Psoas muscle (tissue), 7 donors: ENCODE measurements at regions not wholly inside any gene's neighbourhood (a gene's known extent, or its start where the extent isn't known, plus 50 kb on each side); places are given as distances from the start of the nearest gene placed in this dataset.

Experiments used
- ATAC-seq, 4 donors: fragments of 200-7000 bp; cut with Tn5 transposase; one replicate each; pipeline ENCODE4 v1.9.1; 2020; ENCODE audit warnings: moderate library complexity in 3 of 4, mild to moderate bottlenecking in 2 of 4
- DNase-seq, 2 donors: peaks; one replicate each; pipeline ENCODE4 v3.0.0-alpha.2; 2020
- H3K27ac ChIP-seq: fragments of 200-600 bp; one replicate; pipeline ENCODE4 v1.8.0; 2022
- H3K27me3 ChIP-seq, 3 donors: fragments of 200-600 bp in 1 of 3; one replicate each; pipeline versions ENCODE4 v1.6.1 to v1.8.0; 2013 to 2022; ENCODE audit warnings: low read length in 2 of 3, mild to moderate bottlenecking in 2 of 3, moderate library complexity in 1 of 3; ENCODE audit not compliant: insufficient read depth in 3 of 3
- H3K36me3 ChIP-seq, 2 donors: fragments of 200-600 bp in 1 of 2; one replicate each; pipeline versions ENCODE4 v1.6.1 to v1.8.0; 2013 to 2022; ENCODE audit warnings: low read depth in 1 of 2, mild to moderate bottlenecking in 1 of 2, moderate library complexity in 1 of 2; ENCODE audit not compliant: insufficient read depth in 1 of 2
- H3K4me1 ChIP-seq: fragments of 200-600 bp; one replicate; pipeline ENCODE4 v1.8.0; 2022
- H3K4me3 ChIP-seq: fragments of 200-600 bp; one replicate; pipeline ENCODE4 v1.8.0; 2022; ENCODE audit warnings: mild to moderate bottlenecking
- H3K9me3 ChIP-seq: fragments of 200-600 bp; one replicate; pipeline ENCODE4 v1.8.0; 2022
- WGBS, 3 donors: extraction: QIAGEN DNeasy Blood & Tissue Kit; methylation state at CpG; one replicate each; pipeline versions ENCODE4 v1.1.6 to v1.1.7; 2013; 5-methylcytosine and 5-hydroxymethylcytosine counted together
- intact Hi-C, 2 donors: fragments of 100-400 bp; cut with DNase I; formaldehyde crosslinking; loops; one replicate each; pipeline versions ENCODE4 v1.11.0 to v1.14.2; 2022
- TF ChIP-seq, protein P1 (sequence below): fragments of 200-600 bp; IDR thresholded peaks from one replicate; pipeline ENCODE4 v1.8.0; 2022; ENCODE audit warnings: antibody characterized with exemption
- donor health status: healthy with polysubstance abuse.
- donor health status: DM: no; HTN: no; CAD: no; lungs with moderate emphysema.
- donor health status: Bipolar disorder and iron deficiency.
- donor health status: healthy.
- donor health status: DM: yes; HTN: yes; CAD: no.
- donor health status: DM: no; HTN: no; CAD: no.
- donor health status: DM: yes; HTN: yes; CAD: no.

DNA sequence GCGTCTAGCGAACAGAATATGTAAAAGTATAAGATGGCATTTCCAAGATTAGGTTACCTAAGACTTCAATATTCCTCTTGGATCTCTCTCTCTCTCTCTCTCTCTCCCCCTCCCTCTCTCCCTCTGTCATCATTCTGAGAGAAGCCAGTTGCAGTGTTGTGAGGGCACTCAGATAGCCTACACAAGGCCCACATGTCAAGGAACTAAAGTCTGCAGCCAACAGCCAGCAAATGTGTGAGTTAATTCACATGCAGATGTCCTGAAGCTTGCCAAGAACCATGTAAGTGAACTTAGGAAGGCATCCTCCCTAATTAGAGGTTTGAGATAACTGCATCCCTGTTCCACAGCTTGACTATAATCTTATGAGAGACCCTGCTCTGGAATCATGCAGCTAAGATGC is 822.9 kb upstream of the PRR20A start:
- H3K27ac ChIP-seq: no peak overlapping the region
- H3K4me3 ChIP-seq: no peak overlapping the region
- no peak for ATAC-seq
- intact Hi-C loops: no loop called here
- no peak for DNase-seq
- no peaks in the 10 kb centered on the region for H3K9me3 ChIP-seq
- H3K4me1 ChIP-seq: no peaks in the 10 kb centered on the region
- H3K36me3 ChIP-seq: no peaks in the 10 kb centered on the region
- H3K27me3 ChIP-seq: no peaks in the 10 kb centered on the region
- TF ChIP-seq, protein P1, sequence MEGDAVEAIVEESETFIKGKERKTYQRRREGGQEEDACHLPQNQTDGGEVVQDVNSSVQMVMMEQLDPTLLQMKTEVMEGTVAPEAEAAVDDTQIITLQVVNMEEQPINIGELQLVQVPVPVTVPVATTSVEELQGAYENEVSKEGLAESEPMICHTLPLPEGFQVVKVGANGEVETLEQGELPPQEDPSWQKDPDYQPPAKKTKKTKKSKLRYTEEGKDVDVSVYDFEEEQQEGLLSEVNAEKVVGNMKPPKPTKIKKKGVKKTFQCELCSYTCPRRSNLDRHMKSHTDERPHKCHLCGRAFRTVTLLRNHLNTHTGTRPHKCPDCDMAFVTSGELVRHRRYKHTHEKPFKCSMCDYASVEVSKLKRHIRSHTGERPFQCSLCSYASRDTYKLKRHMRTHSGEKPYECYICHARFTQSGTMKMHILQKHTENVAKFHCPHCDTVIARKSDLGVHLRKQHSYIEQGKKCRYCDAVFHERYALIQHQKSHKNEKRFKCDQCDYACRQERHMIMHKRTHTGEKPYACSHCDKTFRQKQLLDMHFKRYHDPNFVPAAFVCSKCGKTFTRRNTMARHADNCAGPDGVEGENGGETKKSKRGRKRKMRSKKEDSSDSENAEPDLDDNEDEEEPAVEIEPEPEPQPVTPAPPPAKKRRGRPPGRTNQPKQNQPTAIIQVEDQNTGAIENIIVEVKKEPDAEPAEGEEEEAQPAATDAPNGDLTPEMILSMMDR: no peak
- 95 to 98% (median 97%) methylated on average over 2 of the region's 2 CpGs for WGBS, 3 donors

DNA sequence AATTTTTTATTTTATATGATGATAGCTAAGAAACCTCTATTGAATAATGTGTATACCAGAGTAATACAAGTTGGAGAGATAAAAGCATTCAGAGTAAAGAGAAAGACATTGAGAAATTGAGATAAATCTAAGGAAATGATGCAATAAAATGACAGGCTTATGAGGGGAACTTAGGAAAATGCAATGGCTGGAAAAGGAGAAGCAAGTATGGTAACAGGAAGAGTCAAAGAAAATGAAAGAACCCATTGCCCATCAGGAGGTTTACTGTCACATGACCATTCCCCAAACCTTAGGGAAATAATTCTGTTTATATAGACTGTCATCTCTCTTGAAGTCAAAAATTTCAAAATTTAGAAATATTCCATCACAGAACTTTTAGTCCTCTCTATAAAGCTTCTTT is 808.0 kb upstream of the PRR20A start:
- DNase-seq (no peak), ATAC-seq (no peak)
- H3K27ac ChIP-seq: no peak overlapping the region
- intact Hi-C loops: no loop called here
- TF ChIP-seq, protein P1: no peak
- no peaks in the 10 kb centered on the region for H3K36me3 ChIP-seq
- H3K4me3 ChIP-seq: no peak overlapping the region
- no peaks in the 10 kb centered on the region for H3K4me1 ChIP-seq
- no peaks in the 10 kb centered on the region for H3K27me3 ChIP-seq
- H3K9me3 ChIP-seq: no peaks in the 10 kb centered on the region

DNA sequence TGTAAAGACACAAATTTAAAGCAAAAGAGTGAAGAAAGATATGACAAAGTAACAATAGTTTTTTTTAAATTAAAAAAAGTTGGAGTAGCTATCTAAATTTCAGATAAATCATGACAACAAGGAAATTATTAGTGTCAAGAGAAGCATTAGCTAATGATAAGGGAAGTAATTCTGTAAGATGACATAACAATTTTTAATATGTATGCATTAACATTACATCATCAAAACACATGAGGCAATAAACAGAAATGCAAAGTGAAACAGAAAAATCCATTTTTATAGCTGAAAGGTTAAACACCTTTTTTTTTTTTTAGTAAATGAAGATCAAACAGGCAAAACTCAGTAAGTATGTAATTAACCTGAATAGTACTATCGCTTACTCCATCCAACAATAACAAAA is 804.9 kb upstream of the PRR20A start:
- Histone ChIP-seq H3K27ac (no peak overlapping the region), H3K27me3 (no peaks in the 10 kb centered on the region), H3K36me3 (no peaks in the 10 kb centered on the region), H3K4me3 (no peak overlapping the region), H3K9me3 (no peaks in the 10 kb centered on the region), H3K4me1 (no peaks in the 10 kb centered on the region)
- ATAC-seq: no peak
- TF ChIP-seq, protein P1: no peak
- WGBS, 3 donors: 90 to 97% (median 95%) methylated on average over 1 of the region's 1 CpG
- DNase-seq: no peak
- intact Hi-C loops: no loop called here

DNA sequence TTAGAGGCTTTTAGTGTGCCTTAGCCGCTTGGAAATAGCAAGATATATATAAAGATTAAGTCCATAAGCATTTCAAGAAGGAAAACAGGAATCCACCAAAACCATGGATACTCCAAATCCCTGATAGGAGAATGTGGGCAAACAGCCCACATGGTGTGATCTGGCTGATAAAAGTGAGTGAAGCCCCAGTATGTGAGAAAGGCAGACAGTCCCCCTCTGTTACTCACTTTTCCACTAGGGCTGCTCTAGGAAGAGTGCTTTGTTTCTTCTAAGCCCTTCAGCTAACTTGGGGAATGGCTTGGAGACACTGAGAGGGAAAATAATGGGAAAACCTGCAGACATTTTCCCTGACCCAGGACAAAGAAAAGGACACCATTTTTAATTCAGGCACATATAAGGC is 802.3 kb upstream of the PRR20A start:
- TF ChIP-seq, protein P1: no peak
- H3K4me1 ChIP-seq: no peaks in the 10 kb centered on the region
- 72 to 96% (median 75%) methylated on average over 1 of the region's 1 CpG for WGBS, 3 donors
- H3K27me3 ChIP-seq: no peaks in the 10 kb centered on the region
- H3K9me3 ChIP-seq: no peaks in the 10 kb centered on the region
- intact Hi-C loops: no loop called here
- DNase-seq (no peak), ATAC-seq (no peak)
- no peaks in the 10 kb centered on the region for H3K36me3 ChIP-seq
- H3K27ac ChIP-seq: no peak overlapping the region
- H3K4me3 ChIP-seq: no peak overlapping the region

DNA sequence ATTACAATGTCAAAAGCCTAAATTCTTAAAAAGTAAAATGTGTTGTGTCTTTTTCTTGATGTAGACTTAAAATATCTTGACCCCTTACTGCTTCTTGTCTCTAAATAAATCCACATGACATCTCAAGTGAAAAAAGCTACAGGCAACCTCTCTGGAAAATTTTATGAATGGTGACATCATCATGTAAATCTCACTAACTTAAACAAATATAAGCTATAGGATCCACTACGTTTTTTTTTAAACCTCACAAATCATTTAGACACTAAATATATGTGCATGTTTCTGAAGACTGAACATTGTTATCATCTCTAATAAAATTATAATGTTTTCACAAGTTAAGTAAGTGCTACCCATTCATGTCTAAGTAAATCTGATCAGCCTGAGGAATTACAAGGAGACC is 793.7 kb upstream of the PRR20A start:
- WGBS, 3 donors: 34 to 48% (median 47%) methylated on average over 1 of the region's 1 CpG

More for the DNA sequence above, 793.7 kb upstream of the PRR20A start:
- Histone ChIP-seq H3K4me3 (no peak overlapping the region), H3K9me3 (no peaks in the 10 kb centered on the region), H3K27me3 (no peaks in the 10 kb centered on the region), H3K4me1 (no peaks in the 10 kb centered on the region), H3K27ac (no peak overlapping the region), H3K36me3 (no peaks in the 10 kb centered on the region)
- intact Hi-C loops: no loop called here
- DNase-seq (no peak), ATAC-seq (no peak)
- TF ChIP-seq, protein P1: no peak
